GM20000 (cell line): ENCODE measurements at regions not wholly inside any gene's neighbourhood (a gene's known extent, or its start where the extent isn't known, plus 50 kb on each side); places are given as distances from the start of the nearest gene placed in this dataset.

Experiments used
- DNase-seq: peaks from one replicate; pipeline ENCODE4 v3.0.0; 2012; ENCODE audit warnings: low spot score
- TF ChIP-seq, protein P1 (sequence below): IDR thresholded peaks from 2 replicates; pipeline ENCODE4 v1.5.1; 2012; ENCODE audit warnings: mild to moderate bottlenecking, control low read depth; ENCODE audit errors: extremely low read depth, missing control alignments

DNA sequence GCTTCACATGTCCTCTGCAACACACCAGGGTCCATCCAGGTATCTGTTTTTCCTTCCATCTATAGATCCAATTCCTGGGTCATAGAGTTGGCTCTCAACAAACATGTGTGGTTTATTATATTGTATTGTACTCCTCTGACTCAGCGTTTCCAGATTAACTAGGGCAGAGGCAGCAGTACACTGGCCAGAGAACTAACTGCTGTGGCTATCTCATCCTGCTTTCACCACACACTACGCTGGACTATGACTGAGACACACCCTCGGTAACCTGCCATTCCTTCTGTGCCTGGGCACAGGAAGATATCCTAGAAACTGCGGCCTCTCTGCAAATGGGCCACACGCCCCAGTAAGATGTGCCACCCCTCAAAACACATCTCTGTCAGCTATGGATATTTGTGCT is 159.8 kb upstream of the STK17B start:
- no peak for DNase-seq
- TF ChIP-seq, protein P1, sequence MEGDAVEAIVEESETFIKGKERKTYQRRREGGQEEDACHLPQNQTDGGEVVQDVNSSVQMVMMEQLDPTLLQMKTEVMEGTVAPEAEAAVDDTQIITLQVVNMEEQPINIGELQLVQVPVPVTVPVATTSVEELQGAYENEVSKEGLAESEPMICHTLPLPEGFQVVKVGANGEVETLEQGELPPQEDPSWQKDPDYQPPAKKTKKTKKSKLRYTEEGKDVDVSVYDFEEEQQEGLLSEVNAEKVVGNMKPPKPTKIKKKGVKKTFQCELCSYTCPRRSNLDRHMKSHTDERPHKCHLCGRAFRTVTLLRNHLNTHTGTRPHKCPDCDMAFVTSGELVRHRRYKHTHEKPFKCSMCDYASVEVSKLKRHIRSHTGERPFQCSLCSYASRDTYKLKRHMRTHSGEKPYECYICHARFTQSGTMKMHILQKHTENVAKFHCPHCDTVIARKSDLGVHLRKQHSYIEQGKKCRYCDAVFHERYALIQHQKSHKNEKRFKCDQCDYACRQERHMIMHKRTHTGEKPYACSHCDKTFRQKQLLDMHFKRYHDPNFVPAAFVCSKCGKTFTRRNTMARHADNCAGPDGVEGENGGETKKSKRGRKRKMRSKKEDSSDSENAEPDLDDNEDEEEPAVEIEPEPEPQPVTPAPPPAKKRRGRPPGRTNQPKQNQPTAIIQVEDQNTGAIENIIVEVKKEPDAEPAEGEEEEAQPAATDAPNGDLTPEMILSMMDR, result no peak

DNA sequence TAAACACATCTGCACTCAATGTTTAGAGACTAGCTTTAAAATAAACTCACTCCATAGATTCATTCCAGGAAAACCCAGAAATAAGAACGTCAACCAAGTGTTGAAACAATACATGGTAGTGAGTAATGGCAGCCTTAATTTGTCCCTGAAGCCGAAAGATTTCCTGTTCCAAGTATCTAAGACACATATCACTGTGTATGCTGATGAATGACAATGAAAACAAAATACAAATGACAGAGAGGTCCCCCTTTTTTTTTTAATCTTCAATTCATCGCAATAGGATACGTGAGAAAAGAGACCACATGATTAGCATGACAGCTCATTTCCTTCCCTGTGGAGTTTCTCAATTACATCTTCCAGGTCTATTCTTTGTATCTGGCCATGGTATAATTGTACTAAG is 160.5 kb upstream of the STK17B start:
- DNase-seq, result no peak
- TF ChIP-seq, protein P1, result no peak

DNA sequence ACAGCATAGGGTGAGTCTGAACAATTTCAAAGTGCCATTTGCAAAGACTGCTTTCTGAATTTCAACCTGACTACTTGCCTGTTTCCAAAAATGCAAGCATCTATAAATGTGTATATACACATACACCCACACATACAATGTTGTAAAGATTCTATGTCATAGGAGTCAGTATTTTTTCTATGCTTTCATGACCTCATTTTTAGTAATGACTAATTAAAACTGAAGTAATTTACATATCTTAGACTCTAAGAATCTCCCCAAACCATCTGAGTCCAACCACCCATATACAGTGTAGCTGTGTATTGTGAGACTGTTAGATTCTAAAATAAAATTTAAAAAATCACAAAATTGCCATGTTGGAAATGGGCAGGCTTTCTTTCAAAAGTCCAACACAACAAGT is 162.0 kb upstream of the STK17B start:
- no peak for DNase-seq
- TF ChIP-seq, protein P1, result no peak

DNA sequence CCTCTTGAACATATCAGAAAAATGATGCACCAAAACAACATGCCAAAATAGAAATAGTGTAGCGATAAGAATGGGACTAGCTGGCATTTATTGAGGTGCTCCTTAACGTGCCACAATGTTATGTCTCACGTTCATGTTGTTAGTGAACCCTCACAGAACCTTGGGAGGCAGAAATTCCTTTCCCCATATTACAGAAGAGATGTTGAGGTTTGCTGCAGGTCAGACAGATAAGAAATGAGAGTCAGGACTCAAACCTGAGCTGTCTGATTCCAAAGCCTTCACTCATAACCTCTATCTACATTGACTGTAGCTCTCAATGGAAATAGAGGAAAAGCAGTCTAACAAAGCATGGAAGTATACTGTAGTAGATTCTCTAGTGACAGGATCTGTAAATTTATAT is 163.3 kb upstream of the STK17B start:
- no peak for DNase-seq
- TF ChIP-seq, protein P1, result no peak

DNA sequence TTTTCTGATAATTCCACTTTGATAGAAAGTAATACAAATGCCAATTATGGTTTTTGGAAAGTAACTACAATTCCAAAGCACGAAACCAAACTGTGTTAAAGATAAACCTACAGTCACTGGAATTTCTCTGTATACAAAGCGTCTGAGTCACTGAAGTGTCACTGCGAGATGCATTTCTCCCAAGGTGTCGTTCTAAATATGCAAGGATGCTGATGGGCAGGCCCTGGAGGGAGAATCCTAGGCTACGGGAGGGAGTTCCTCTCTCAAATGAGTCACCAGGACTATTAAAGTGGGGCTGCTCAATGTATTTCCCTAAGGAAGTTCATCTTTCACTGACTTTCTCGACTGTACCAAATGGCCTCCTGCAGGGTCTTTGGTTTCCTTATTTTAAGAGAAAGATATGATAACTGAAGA is 163.8 kb upstream of the STK17B start:
- TF ChIP-seq, protein P1, result no peak
- DNase-seq, result no peak

DNA sequence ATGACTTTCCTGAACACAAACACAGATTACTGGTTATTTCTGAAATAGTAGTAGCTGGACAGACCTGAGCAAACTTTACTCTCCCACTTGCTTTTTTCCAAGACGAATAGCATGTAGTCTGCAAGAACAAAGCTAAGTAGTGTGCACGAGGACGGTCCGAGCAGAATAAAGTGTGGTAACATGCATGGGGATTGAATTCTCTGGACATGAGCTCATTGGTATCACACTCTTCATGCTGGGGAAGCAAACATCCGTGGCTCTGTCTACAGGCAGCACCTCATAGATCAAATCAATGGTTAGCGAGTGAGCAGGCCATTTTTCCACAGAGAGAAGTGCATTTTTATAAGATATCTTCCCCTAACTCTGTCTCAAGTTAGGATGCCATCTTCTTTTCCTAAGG is 164.8 kb upstream of the STK17B start:
- TF ChIP-seq, protein P1, result no peak
- no peak for DNase-seq

DNA sequence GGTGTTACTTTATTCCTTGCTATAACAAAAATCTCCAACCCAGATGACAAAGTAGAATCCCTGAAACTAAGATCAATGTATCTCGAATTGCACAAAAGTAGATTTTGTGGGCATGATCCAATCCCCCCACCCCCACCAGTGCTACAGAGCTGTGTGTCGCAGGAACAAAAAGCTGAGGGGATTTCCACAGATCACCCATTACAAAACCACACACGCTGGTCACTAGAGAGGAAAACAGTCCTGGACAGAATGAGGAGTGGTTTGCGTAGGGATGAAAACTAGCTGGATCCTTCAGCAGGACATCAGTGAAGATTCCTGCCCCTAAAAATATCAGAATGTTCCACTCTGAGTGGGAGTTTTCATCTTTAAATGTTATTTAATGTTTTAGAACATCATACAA is 165.3 kb upstream of the STK17B start:
- TF ChIP-seq, protein P1, result no peak
- DNase-seq, result peak; percentile 14
